ENCODE measurements at regions not wholly inside any gene's neighbourhood (a gene's known extent, or its start where the extent isn't known, plus 50 kb on each side); places are given as distances from the start of the nearest gene placed in this dataset.

- BruUV-seq (replicated peaks): no TSS peak
- POLR2A ChIA-PET: no interaction called here
Measured at GRCh38 chr5:89972901-89973300, 436.7 kb downstream of the CETN3 start.

More at GRCh38 chr5:89972901-89973300, 436.7 kb downstream of the CETN3 start:
- H3K36me3 ChIP-seq (ENCODE audit: control insufficient read depth in 2 of 2, extremely low read depth in 1 of 2, insufficient read depth in 2 of 2, low read length in 2 of 2): no peaks in the 10 kb centered on the region
- no peaks in the 10 kb centered on the region for H3K4me1 ChIP-seq (ENCODE audit: control insufficient read depth, extremely low read depth, insufficient read depth, low read length)
- H3K9ac ChIP-seq (replicated peaks; ENCODE audit: extremely low read depth, insufficient read depth, low read length): no peak overlapping the region
- dilution Hi-C loops (cut with MboI; ENCODE audit: extremely low pct_ligation_motif_present, low sequenced_read_pairs) (no loop called here), intact Hi-C loops (cut with micrococcal nuclease) (no loop called here)
- no peak overlapping the region for H3K4me2 ChIP-seq (ENCODE audit: insufficient read depth, low read length)
- no peak overlapping the region for H3K4me3 ChIP-seq (replicated peaks in 1 of 3; ENCODE audit: insufficient read depth in 1 of 3, low read depth in 1 of 3, low read length in 3 of 3)
- FAIRE-seq (no peak), DNase-seq (ENCODE audit: low read depth, low spot score) (no peak)
- no peak overlapping the region for H2AFZ ChIP-seq (ENCODE audit: low read depth, low read length)
- no peaks in the 10 kb centered on the region for H3K9me3 ChIP-seq (replicated peaks; ENCODE audit: control insufficient read depth, insufficient read depth, low read length)
- TF ChIP-seq JUN (IDR thresholded peaks at IDR 0.05; ENCODE audit: borderline replicate concordance, insufficient read depth, insufficient read length, low read depth) (no peak), POLR2AphosphoS5 (IDR thresholded peaks at IDR 0.05; ENCODE audit: insufficient read depth, low read depth, low read length) (no peak), EZH2 (IDR thresholded peaks at IDR 0.05; ENCODE audit: borderline replicate concordance, low read depth, low read length, severe bottlenecking) (no peak), CTCF (IDR thresholded peaks at IDR 0.05; ENCODE audit: extremely low read depth in 1 of 2, insufficient read depth in 1 of 2, low read depth in 1 of 2, low read length in 2 of 2) (no peak), GATA2 (IDR thresholded peaks at IDR 0.05; ENCODE audit: insufficient read depth, insufficient read length, low read depth, low read length) (no peak), MAX (IDR thresholded peaks at IDR 0.05; ENCODE audit: insufficient read depth, insufficient read length) (no peak), POLR2A (IDR thresholded peaks at IDR 0.05; ENCODE audit: low read depth, low read length) (no peak), FOS (IDR thresholded peaks at IDR 0.05; ENCODE audit: borderline replicate concordance, insufficient read depth, low read length) (no peak), MYC (IDR thresholded peaks at IDR 0.05; ENCODE audit: low read depth, low read length) (no peak)
- CTCF ChIA-PET: interaction anchor here (0.5 to 1.3 kb wide), 3 partner anchors 26 to 782 kb away, joined by 3 to 4 read pairs (median 3); no protein-coding TSS in a partner anchor
- no peak overlapping the region for H3K27ac ChIP-seq (ENCODE audit: insufficient read depth, low read depth, low read length)
- H3K79me2 ChIP-seq (ENCODE audit: control insufficient read depth, insufficient read depth, low read length): no peaks in the 10 kb centered on the region
- no peaks in the 10 kb centered on the region for H3K27me3 ChIP-seq (ENCODE audit: control insufficient read depth in 2 of 2, insufficient read depth in 2 of 2, low read length in 2 of 2)
- no peaks in the 10 kb centered on the region for H3K9me1 ChIP-seq (replicated peaks; ENCODE audit: control insufficient read depth, extremely low read depth, insufficient read depth, low read length)
- no peaks in the 10 kb centered on the region for H4K20me1 ChIP-seq (replicated peaks; ENCODE audit: control insufficient read depth, extremely low read depth, insufficient read depth, low read length)

Data from endothelial cell of umbilical vein (primary cell).